WTC11 (cell line): ENCODE measurements at regions not wholly inside any gene's neighbourhood (a gene's known extent, or its start where the extent isn't known, plus 50 kb on each side); places are given as distances from the start of the nearest gene placed in this dataset.

Experiments used
- ATF3 ChIP-seq: sonication (generic); formaldehyde crosslinking; conservative IDR thresholded peaks from 2 replicates; pipeline ENCODE4 v1.8.1; 2022; ENCODE audit warnings: mild to moderate bottlenecking, missing genetic modification reagents
- FOXJ3 ChIP-seq: sonication (generic); formaldehyde crosslinking; IDR thresholded peaks from 2 replicates; pipeline ENCODE4 v1.9.0; 2021; ENCODE audit warnings: missing genetic modification reagents, mild to moderate bottlenecking, borderline replicate concordance
- FOXP4 ChIP-seq: sonication (generic); formaldehyde crosslinking; IDR thresholded peaks from 2 replicates; pipeline ENCODE4 v1.8.0; 2022; ENCODE audit warnings: mild to moderate bottlenecking, missing genetic modification reagents
- GRHL2 ChIP-seq: fragments of 250-450 bp; sonication (Bioruptor Pico); IDR thresholded peaks from 2 replicates; pipeline ENCODE4 v1.8.0; 2022; ENCODE audit warnings: mild to moderate bottlenecking, moderate library complexity; ENCODE audit not compliant: insufficient replicate concordance, severe bottlenecking
- RELA ChIP-seq: sonication (generic); formaldehyde crosslinking; IDR thresholded peaks from 2 replicates; pipeline ENCODE4 v1.8.1; 2022; ENCODE audit warnings: missing genetic modification reagents, mild to moderate bottlenecking, borderline replicate concordance
- TEAD4 ChIP-seq: sonication (generic); formaldehyde crosslinking; IDR thresholded peaks from 2 replicates; pipeline ENCODE4 v1.8.0; 2022; ENCODE audit warnings: mild to moderate bottlenecking, missing genetic modification reagents
- TP53 ChIP-seq: sonication (generic); formaldehyde crosslinking; IDR thresholded peaks from 2 replicates; pipeline ENCODE4 v1.8.1; 2023; ENCODE audit warnings: mild to moderate bottlenecking, missing genetic modification reagents
- ZNF263 ChIP-seq: sonication (generic); formaldehyde crosslinking; IDR thresholded peaks from 2 replicates; pipeline ENCODE4 v1.8.1; 2022; ENCODE audit warnings: low read depth, mild to moderate bottlenecking, moderate library complexity, missing genetic modification reagents
- TF ChIP-seq, protein P1 (sequence below): sonication (generic); formaldehyde crosslinking; IDR thresholded peaks from 2 replicates; pipeline ENCODE4 v1.8.1; 2023; ENCODE audit warnings: mild to moderate bottlenecking, missing genetic modification reagents
- TF ChIP-seq, protein P2 (sequence below): fragments of 200-600 bp; IDR thresholded peaks from 2 replicates; pipeline ENCODE4 v1.8.0; 2022; ENCODE audit warnings: antibody characterized with exemption
- TF ChIP-seq, protein P3 (sequence below): sonication (generic); formaldehyde crosslinking; IDR thresholded peaks from 2 replicates; pipeline ENCODE4 v1.8.0; 2022; ENCODE audit warnings: mild to moderate bottlenecking, missing genetic modification reagents

DNA sequence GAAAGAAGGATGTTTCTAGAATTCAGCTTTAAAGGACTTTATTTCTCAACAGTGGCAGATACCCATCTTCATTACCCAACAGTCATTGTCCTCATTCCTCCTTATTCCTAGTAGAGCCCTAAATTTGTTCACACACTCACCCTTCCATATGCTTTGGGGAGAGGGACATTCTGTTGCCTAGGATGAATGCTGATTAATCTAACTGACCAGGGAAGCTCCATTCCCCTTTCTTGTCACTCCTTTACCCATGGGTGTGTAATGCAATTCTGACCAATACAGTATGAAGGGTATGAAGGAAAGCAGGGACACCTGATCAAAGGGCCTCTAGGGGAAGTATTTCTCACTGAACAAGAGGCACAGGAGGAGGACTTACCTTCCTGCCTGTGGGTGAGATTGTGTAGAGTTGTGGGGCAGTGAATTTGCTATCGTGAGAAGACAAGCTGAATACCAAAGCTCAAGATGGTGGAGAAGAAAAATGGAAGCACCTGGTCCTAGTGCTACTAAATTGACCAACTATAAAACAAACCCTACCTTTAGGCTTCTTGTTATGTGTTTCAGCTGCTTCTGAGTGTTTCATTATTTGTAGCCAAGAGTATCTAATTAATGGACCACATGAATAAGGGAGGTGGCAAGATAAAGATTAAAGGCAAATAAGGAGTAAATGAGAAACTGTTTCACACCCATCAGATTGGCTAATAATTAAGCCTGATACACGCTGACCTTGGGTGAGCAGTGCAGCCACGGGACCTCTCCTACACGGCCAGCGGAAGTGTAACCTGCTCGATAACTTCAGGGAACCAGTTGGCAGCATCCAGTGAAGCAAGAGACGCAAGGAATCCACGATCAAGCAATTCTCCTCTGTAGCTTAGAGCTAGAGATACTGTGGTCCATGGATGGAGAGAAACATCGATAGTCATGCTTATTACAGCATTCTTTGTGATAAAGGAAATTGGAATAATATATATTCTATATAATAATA, 202.3 kb downstream of the MYCN start:
- TF ChIP-seq, protein P1, sequence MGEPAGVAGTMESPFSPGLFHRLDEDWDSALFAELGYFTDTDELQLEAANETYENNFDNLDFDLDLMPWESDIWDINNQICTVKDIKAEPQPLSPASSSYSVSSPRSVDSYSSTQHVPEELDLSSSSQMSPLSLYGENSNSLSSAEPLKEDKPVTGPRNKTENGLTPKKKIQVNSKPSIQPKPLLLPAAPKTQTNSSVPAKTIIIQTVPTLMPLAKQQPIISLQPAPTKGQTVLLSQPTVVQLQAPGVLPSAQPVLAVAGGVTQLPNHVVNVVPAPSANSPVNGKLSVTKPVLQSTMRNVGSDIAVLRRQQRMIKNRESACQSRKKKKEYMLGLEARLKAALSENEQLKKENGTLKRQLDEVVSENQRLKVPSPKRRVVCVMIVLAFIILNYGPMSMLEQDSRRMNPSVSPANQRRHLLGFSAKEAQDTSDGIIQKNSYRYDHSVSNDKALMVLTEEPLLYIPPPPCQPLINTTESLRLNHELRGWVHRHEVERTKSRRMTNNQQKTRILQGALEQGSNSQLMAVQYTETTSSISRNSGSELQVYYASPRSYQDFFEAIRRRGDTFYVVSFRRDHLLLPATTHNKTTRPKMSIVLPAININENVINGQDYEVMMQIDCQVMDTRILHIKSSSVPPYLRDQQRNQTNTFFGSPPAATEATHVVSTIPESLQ (CRISPR knock-in tag) = no peak
- TF ChIP-seq TP53 (CRISPR knock-in tag) (no peak), TEAD4 (CRISPR knock-in tag) (no peak), FOXP4 (CRISPR knock-in tag) (no peak), FOXJ3 (no peak), ATF3 (CRISPR knock-in tag) (no peak), GRHL2 (no peak), RELA (no peak), ZNF263 (CRISPR knock-in tag) (no peak)
- TF ChIP-seq, protein P2, sequence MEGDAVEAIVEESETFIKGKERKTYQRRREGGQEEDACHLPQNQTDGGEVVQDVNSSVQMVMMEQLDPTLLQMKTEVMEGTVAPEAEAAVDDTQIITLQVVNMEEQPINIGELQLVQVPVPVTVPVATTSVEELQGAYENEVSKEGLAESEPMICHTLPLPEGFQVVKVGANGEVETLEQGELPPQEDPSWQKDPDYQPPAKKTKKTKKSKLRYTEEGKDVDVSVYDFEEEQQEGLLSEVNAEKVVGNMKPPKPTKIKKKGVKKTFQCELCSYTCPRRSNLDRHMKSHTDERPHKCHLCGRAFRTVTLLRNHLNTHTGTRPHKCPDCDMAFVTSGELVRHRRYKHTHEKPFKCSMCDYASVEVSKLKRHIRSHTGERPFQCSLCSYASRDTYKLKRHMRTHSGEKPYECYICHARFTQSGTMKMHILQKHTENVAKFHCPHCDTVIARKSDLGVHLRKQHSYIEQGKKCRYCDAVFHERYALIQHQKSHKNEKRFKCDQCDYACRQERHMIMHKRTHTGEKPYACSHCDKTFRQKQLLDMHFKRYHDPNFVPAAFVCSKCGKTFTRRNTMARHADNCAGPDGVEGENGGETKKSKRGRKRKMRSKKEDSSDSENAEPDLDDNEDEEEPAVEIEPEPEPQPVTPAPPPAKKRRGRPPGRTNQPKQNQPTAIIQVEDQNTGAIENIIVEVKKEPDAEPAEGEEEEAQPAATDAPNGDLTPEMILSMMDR = no peak
- TF ChIP-seq, protein P3, sequence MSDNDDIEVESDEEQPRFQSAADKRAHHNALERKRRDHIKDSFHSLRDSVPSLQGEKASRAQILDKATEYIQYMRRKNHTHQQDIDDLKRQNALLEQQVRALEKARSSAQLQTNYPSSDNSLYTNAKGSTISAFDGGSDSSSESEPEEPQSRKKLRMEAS (CRISPR knock-in tag) = no peak
